ENCODE measurements at regions not wholly inside any gene's neighbourhood (a gene's known extent, or its start where the extent isn't known, plus 50 kb on each side); places are given as distances from the start of the nearest gene placed in this dataset.
"Not testable (repeated sequence)": the region's sequence is repeated elsewhere in the genome, so short reads cannot be mapped to it uniquely, and the experiment has no call there.

DNA sequence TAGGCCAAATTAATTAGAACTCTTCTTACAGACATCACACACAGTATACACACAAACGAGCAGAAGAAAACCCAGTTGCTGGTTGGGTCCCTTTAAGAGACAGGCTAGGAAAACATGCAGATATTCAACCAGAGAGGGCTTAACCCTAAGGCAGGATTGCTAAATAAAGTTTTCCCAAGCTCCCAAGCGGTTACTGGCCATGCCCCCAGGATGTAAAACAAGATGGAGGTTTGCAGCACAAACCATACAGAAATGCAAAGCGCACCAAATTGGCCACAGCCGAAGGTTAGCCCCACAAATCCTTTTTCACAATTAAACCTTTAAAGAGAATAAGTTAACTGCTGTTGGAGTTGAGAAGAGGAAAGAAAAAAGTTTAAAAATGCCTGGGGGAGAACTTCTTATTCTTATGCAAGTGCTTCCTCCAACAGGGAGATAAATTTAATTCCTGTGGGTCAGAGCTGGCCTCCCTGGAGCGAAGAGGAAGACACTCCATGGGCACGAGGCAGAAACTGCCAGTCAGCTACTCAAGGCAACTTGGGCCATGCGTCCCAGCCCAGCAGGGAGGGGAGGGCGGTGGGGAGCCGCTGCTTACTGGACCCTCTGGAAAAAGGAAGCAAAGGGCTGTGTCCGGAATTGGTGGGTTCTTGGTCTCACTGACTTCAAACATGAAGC lies 167.6 kb upstream of the ARSJ start:
- no peak overlapping the region for H3K4me3 ChIP-seq (ENCODE audit: low read depth, low read length)
- TF ChIP-seq CTCF (IDR thresholded peaks at IDR 0.05; ENCODE audit: low read depth, low read length): no peak

- H3K4me3 ChIP-seq (ENCODE audit: low read depth, low read length): not testable (repeated sequence)
These were observed 168.3 kb upstream of the ARSJ start for GRCh38 chr4:114147619-114148208.

- not testable (repeated sequence) for H3K4me3 ChIP-seq (ENCODE audit: low read depth, low read length)
These were observed 169.1 kb upstream of the ARSJ start for GRCh38 chr4:114148372-114149070.

- no peak overlapping the region for H3K4me3 ChIP-seq (ENCODE audit: low read depth, low read length)
- TF ChIP-seq CTCF (IDR thresholded peaks at IDR 0.05; ENCODE audit: low read depth, low read length): no peak
These were observed 176.9 kb upstream of the ARSJ start for GRCh38 chr4:114156371-114156770.

DNA sequence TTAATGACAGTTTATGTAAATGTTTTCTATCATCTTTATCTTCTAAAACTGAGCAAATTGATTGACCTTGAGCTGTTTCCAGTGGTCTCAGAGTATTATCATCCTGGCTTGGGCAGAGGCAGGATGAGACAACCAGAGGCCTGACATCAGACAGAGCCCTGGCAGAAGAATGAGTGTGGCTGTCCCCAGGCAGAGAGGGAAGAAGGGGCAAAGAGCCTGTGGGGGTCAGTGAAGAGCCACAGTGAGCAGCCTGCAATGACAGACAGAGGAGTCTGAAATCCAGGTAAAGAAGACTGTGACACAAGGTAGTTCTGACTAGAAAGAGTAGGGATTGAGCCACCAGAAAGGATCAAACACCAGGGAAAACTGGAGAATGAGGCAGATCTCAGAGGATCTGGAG lies 182.4 kb upstream of the ARSJ start:
- no peak for TF ChIP-seq CTCF (IDR thresholded peaks at IDR 0.05; ENCODE audit: low read depth, low read length)
- no peak overlapping the region for H3K4me3 ChIP-seq (ENCODE audit: low read depth, low read length)

DNA sequence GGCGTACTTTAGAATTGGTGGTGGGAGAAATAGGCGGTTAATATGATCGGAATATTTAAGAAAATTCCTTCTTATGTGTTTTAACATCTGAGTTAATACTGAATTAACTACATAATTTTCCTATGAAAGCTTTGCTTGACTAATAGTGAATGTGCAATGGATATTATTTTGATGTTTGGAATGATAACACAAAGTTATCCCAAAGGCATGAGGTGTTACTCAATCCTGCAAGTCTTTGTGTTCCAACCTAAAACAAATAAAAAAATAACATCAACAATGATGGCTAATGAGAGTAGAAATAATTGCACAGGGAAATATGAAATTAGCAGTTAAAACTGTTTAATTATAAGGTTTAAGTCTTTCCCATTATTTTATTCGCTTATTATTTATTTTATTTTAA lies 183.6 kb upstream of the ARSJ start:
- TF ChIP-seq CTCF (IDR thresholded peaks at IDR 0.05; ENCODE audit: low read depth, low read length): no peak
- no peak overlapping the region for H3K4me3 ChIP-seq (ENCODE audit: low read depth, low read length)

DNA sequence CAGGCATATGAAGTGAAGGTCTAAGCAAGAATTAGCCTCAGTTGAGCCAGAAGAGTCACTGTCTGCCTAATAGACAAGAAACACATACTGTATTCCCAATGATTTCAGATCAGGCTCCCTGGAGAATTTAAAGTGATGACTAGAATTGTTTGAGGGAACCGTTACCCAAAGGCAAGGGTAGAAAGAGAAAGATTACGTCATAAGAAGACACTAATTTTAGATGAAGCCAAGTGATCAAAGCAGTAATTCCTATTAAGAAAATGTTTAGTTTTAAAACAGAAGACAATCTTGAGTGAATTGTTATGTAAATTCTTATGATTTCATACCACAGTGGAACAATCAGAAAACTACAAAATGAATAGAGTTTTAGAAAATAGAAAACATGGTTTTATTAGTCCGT lies 194.5 kb upstream of the ARSJ start:
- no peak overlapping the region for H3K4me3 ChIP-seq (ENCODE audit: low read depth, low read length)
- no peak for TF ChIP-seq CTCF (IDR thresholded peaks at IDR 0.05; ENCODE audit: low read depth, low read length)

- TF ChIP-seq CTCF (IDR thresholded peaks at IDR 0.05; ENCODE audit: low read depth, low read length): no peak
- H3K4me3 ChIP-seq (ENCODE audit: low read depth, low read length): no peak overlapping the region
These were observed 198.2 kb upstream of the ARSJ start for GRCh38 chr4:114177628-114178027.
